GM10248 (cell line): ENCODE measurements at regions not wholly inside any gene's neighbourhood (a gene's known extent, or its start where the extent isn't known, plus 50 kb on each side); places are given as distances from the start of the nearest gene placed in this dataset.

Experiments used
- CTCF ChIA-PET: fragments of 300-600 bp; sonication (Branson Sonifier 250); formaldehyde crosslinking; extraction: SDS; loops from one replicate; lab custom pipeline; 2021; ENCODE audit warnings: antibody characterized with exemption; lab: Yijun Ruan, JAX
- POLR2A ChIA-PET: fragments of 350-650 bp; sonication (Branson Sonifier 250); formaldehyde crosslinking; extraction: SDS; loops from one replicate; lab custom pipeline; 2020; ENCODE audit warnings: antibody characterized with exemption; lab: Yijun Ruan, JAX
- DNase-seq: peaks from one replicate; pipeline ENCODE4 v3.0.0; 2012; ENCODE audit errors: extremely low spot score
- CTCF ChIP-seq: IDR thresholded peaks from 2 replicates; pipeline ENCODE4 v1.5.1; 2012; ENCODE audit warnings: mild to moderate bottlenecking, low read depth; ENCODE audit errors: extremely low read depth, missing control alignments, control extremely low read depth

- CTCF ChIA-PET = interaction anchor here (1.6 to 1.9 kb wide), 2 partner anchors 8 to 210 kb away, joined by 3 to 5 read pairs; no protein-coding TSS in a partner anchor
- DNase-seq = no peak
- POLR2A ChIA-PET = no interaction called here
- TF ChIP-seq CTCF = no peak
Measured at GRCh38 chr3:76370749-76371520, 585.6 kb upstream of the ZNF717 start.

DNA sequence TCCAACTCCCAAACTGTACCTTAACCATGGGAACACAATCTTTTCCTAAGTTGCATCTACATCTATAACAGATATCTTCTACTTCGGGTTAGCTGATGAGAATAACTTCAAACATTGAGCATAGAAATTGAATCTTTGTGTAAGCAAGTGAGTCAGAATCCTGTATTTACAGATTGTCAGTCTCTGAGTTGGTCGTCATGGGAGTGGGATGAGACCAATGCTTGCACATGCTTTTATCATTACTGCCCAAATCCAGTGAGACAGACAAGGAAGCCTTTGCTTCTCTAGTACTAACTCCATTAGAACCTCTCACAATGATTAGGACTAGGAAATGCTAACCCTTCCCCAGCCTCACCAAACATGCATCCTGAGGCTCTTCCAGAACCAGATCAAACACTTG is 587.1 kb upstream of the ZNF717 start:
- TF ChIP-seq CTCF = no peak
- POLR2A ChIA-PET = no interaction called here
- no peak for DNase-seq
- CTCF ChIA-PET = no interaction called here

GRCh38 chr3:76377074-76377473 is 591.7 kb upstream of the ZNF717 start:
- ChIA-PET CTCF (interaction anchor here (1.0 kb wide), 1 partner anchor 17 kb away, joined by 3 read pairs; no protein-coding TSS in a partner anchor), POLR2A (no interaction called here)
- no peak for TF ChIP-seq CTCF
- DNase-seq = no peak

DNA sequence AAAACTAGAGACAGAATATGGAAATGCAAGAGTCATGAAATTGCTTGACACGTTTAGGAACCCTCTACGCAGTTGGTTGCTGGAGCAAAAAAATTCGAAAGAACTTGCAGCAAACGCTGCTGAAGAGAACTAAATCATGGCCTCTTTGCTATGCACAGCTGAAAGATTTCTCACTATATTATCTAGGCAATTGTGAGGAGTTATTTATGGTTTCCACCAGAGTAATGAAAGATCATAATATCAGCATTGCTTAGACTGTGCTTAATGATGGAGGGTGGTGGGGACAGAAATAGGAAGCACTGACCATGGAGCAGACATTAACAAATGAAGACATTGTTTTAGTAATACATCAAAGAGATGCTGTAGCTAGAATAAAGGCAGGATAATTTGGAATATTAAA is 593.4 kb upstream of the ZNF717 start:
- CTCF ChIA-PET = interaction anchor here (1.4 kb wide), 1 partner anchor 9 kb away, joined by 5 read pairs; no protein-coding TSS in a partner anchor
- no peak for DNase-seq
- POLR2A ChIA-PET = no interaction called here
- TF ChIP-seq CTCF = no peak

DNA sequence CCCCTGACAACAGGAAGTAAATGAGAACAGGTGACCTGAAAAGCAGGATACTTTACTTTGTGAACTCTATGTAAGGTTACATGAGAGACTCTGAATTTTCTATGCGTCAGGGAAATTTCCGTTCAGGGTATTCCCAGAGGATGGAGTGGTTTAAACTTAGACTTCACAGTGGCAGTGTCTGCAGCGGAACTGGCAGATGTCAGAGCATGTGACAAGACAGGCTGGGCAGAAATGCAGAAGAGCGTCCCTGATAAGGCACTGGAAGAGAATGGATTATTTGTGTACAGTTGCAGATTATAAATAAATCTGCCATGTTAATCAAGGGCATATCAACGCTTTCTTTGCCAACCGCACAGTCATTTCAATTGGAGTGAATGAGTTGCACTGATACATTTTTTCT is 598.4 kb upstream of the ZNF717 start:
- no peak for TF ChIP-seq CTCF
- ChIA-PET POLR2A (no interaction called here), CTCF (no interaction called here)
- no peak for DNase-seq

DNA sequence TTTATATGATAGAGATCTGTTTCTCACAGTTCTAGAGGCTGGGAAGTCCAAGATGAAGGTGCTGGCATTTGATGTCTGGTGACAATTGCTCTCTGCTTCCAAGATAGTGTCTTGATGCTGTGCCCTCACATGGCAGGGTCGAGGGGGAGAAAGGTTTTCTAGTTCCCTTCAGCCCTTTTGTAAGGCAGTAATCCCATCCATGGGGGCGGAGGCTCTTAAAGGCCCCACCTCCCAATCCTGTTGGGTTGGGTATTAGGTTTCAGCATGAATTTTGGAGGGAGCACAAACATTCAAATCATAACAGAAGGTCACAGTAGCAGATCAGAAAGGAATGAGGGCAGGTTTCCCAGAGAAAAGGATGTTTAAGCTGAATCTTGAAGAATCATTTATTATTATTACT is 601.7 kb upstream of the ZNF717 start:
- no peak for TF ChIP-seq CTCF
- ChIA-PET POLR2A (no interaction called here), CTCF (no interaction called here)
- no peak for DNase-seq

- ChIA-PET CTCF (no interaction called here), POLR2A (no interaction called here)
- no peak for DNase-seq
- TF ChIP-seq CTCF = no peak
Measured at GRCh38 chr3:76400141-76400540, 614.8 kb upstream of the ZNF717 start.
